Suppressor macrophage (primary cell): ENCODE measurements at regions not wholly inside any gene's neighbourhood (a gene's known extent, or its start where the extent isn't known, plus 50 kb on each side); places are given as distances from the start of the nearest gene placed in this dataset.
"Not testable (repeated sequence)": the region's sequence is repeated elsewhere in the genome, so short reads cannot be mapped to it uniquely, and the experiment has no call there.

Source experiments
- DNase-seq, 4 experiments: peaks; one replicate each; pipeline ENCODE4 v3.0.0-alpha.2; 2020 to 2022

GRCh38 chr2:193935114-193935513 lies 1721.9 kb upstream of the SLC39A10 start:
- DNase-seq = no peak

GRCh38 chr2:193929131-193929530 lies 1727.9 kb upstream of the SLC39A10 start:
- DNase-seq = no peak

GRCh38 chr2:193907561-193907960 lies 1712.8 kb upstream of the TMEFF2 start:
- peak; percentile 48 to 78 (median 54) for DNase-seq

GRCh38 chr2:193900292-193900691 lies 1705.6 kb upstream of the TMEFF2 start:
- DNase-seq = no peak

GRCh38 chr2:193895226-193895625 lies 1700.5 kb upstream of the TMEFF2 start:
- no peak for DNase-seq

- no peak for DNase-seq
These were observed 1699.3 kb upstream of the TMEFF2 start for GRCh38 chr2:193894081-193894480.

GRCh38 chr2:193891023-193891422 lies 1696.3 kb upstream of the TMEFF2 start:
- no peak for DNase-seq

- DNase-seq = no peak
These were observed 1690.7 kb upstream of the TMEFF2 start for GRCh38 chr2:193885419-193885818.

- no peak for DNase-seq
These were observed 1689.1 kb upstream of the TMEFF2 start for GRCh38 chr2:193883820-193884219.

- DNase-seq = no peak
These were observed 1682.2 kb upstream of the TMEFF2 start for GRCh38 chr2:193876980-193877379.

GRCh38 chr2:193869564-193869963 lies 1674.8 kb upstream of the TMEFF2 start:
- DNase-seq = no peak

GRCh38 chr2:193868833-193869232 lies 1674.1 kb upstream of the TMEFF2 start:
- DNase-seq = no peak

- no peak for DNase-seq
These were observed 1673.4 kb upstream of the TMEFF2 start for GRCh38 chr2:193868132-193868531.

- no peak for DNase-seq
These were observed 1672.7 kb upstream of the TMEFF2 start for GRCh38 chr2:193867454-193867853.

- no peak for DNase-seq
These were observed 1666.8 kb upstream of the TMEFF2 start for GRCh38 chr2:193861557-193861956.

GRCh38 chr2:193847991-193848390 lies 1653.3 kb upstream of the TMEFF2 start:
- no peak for DNase-seq

- no peak for DNase-seq
These were observed 1652.4 kb upstream of the TMEFF2 start for GRCh38 chr2:193847130-193847529.

- no peak for DNase-seq
These were observed 1650.9 kb upstream of the TMEFF2 start for GRCh38 chr2:193845604-193846003.

- no peak for DNase-seq
These were observed 1648.9 kb upstream of the TMEFF2 start for GRCh38 chr2:193843675-193844074.

- no peak for DNase-seq
These were observed 1646.8 kb upstream of the TMEFF2 start for GRCh38 chr2:193841384-193842150.

- no peak for DNase-seq
These were observed 1642.5 kb upstream of the TMEFF2 start for GRCh38 chr2:193837111-193837738.

GRCh38 chr2:193836424-193837006 lies 1641.8 kb upstream of the TMEFF2 start:
- not testable (repeated sequence) for DNase-seq

- DNase-seq = not testable (repeated sequence)
These were observed 1639.2 kb upstream of the TMEFF2 start for GRCh38 chr2:193833895-193834294.

GRCh38 chr2:193824474-193824873 lies 1629.7 kb upstream of the TMEFF2 start:
- no peak for DNase-seq
